H9 (cell line): ENCODE measurements at regions not wholly inside any gene's neighbourhood (a gene's known extent, or its start where the extent isn't known, plus 50 kb on each side); places are given as distances from the start of the nearest gene placed in this dataset.

ENCODE experiments used
- DNase-seq: peaks from one replicate; pipeline ENCODE4 v3.0.0-alpha.2; 2017
- H2AFZ ChIP-seq: one replicate; pipeline ENCODE4 v1.6.1; 2013; ENCODE audit warnings: mild to moderate bottlenecking, low read length, control low read depth, moderate library complexity
- H2AK5ac ChIP-seq: 2 replicates; pipeline ENCODE4 v1.6.1; 2013; ENCODE audit warnings: low read length, control low read depth, mixed read lengths; ENCODE audit not compliant: insufficient read length
- H2BK120ac ChIP-seq: one replicate; pipeline ENCODE4 v1.6.1; 2013; ENCODE audit warnings: low read depth, mild to moderate bottlenecking, low read length, control low read depth, inconsistent platforms; ENCODE audit not compliant: poor library complexity, severe bottlenecking
- H2BK12ac ChIP-seq: 2 replicates; pipeline ENCODE4 v1.6.1; 2013; ENCODE audit warnings: low read length, control low read depth, mixed read lengths, low read depth; ENCODE audit not compliant: insufficient read length
- H2BK15ac ChIP-seq: 2 replicates; pipeline ENCODE4 v1.6.1; 2013; ENCODE audit warnings: low read depth, low read length, control low read depth
- H2BK20ac ChIP-seq: one replicate; pipeline ENCODE4 v1.6.1; 2013; ENCODE audit warnings: low read depth, mild to moderate bottlenecking, low read length, control low read depth, inconsistent platforms; ENCODE audit not compliant: poor library complexity, severe bottlenecking
- H2BK5ac ChIP-seq: 2 replicates; pipeline ENCODE4 v1.6.1; 2013; ENCODE audit warnings: low read length, control low read depth, mixed read lengths; ENCODE audit not compliant: insufficient read length
- H3K14ac ChIP-seq: 2 replicates; pipeline ENCODE4 v1.6.1; 2013; ENCODE audit warnings: low read length, control low read depth; ENCODE audit not compliant: insufficient read depth
- H3K18ac ChIP-seq: 2 replicates; pipeline ENCODE4 v1.6.1; 2013; ENCODE audit warnings: low read depth, mild to moderate bottlenecking, mixed read lengths, low read length, control low read depth; ENCODE audit not compliant: insufficient read length
- H3K23ac ChIP-seq: 2 replicates; pipeline ENCODE4 v1.6.1; 2013; ENCODE audit warnings: low read length, control low read depth, mixed read lengths, low read depth; ENCODE audit not compliant: insufficient read length
- H3K23me2 ChIP-seq: 2 replicates; pipeline ENCODE4 v1.6.1; 2013; ENCODE audit warnings: low read depth, mild to moderate bottlenecking, mixed read lengths, low read length, control low read depth; ENCODE audit not compliant: insufficient read length, poor library complexity, severe bottlenecking
- H3K27ac ChIP-seq: 2 replicates; pipeline ENCODE4 v1.5.1; 2013; ENCODE audit warnings: low read length, control low read depth, mixed read lengths, low read depth; ENCODE audit not compliant: insufficient read length
- H3K27me3 ChIP-seq: 2 replicates; pipeline ENCODE4 v1.6.1; 2013; ENCODE audit warnings: low read length, control low read depth, inconsistent platforms; ENCODE audit not compliant: insufficient read depth
- H3K4ac ChIP-seq: 2 replicates; pipeline ENCODE4 v1.6.1; 2013; ENCODE audit warnings: low read depth, mild to moderate bottlenecking, control low read depth, inconsistent platforms, low read length, moderate library complexity
- H3K4me1 ChIP-seq: 2 replicates; pipeline ENCODE4 v1.6.1; 2013; ENCODE audit warnings: low read length, control low read depth, inconsistent platforms; ENCODE audit not compliant: insufficient read depth
- H3K4me2 ChIP-seq: 2 replicates; pipeline ENCODE4 v1.6.1; 2013; ENCODE audit warnings: low read length, control low read depth, mixed read lengths; ENCODE audit not compliant: insufficient read length, insufficient read depth
- H3K56ac ChIP-seq: 2 replicates; pipeline ENCODE4 v1.6.1; 2013; ENCODE audit warnings: low read depth, mild to moderate bottlenecking, mixed read lengths, low read length, control low read depth; ENCODE audit not compliant: insufficient read length
- H3K79me1 ChIP-seq: 2 replicates; pipeline ENCODE4 v1.6.1; 2013; ENCODE audit warnings: low read depth, mild to moderate bottlenecking, moderate library complexity, low read length, control low read depth, inconsistent platforms; ENCODE audit not compliant: insufficient read depth, poor library complexity, severe bottlenecking
- H3K79me2 ChIP-seq: 2 replicates; pipeline ENCODE4 v1.6.1; 2013; ENCODE audit warnings: low read length, control low read depth, inconsistent platforms; ENCODE audit not compliant: insufficient read depth
- H3K9ac ChIP-seq: 2 replicates; pipeline ENCODE4 v1.6.1; 2013; ENCODE audit warnings: low read length, control low read depth, mixed read lengths; ENCODE audit not compliant: insufficient read length; ENCODE audit errors: extremely low read depth
- H3K9me3 ChIP-seq: one replicate; pipeline ENCODE4 v1.6.1; 2013; ENCODE audit warnings: low read depth, low read length, inconsistent platforms; ENCODE audit not compliant: control insufficient read depth
- H3T11ph ChIP-seq: one replicate; pipeline ENCODE4 v1.6.1; 2013; ENCODE audit warnings: mild to moderate bottlenecking, low read length, control low read depth, inconsistent platforms
- H4K20me1 ChIP-seq: one replicate; pipeline ENCODE4 v1.6.1; 2013; ENCODE audit not compliant: control insufficient read depth, insufficient read length, insufficient read depth
- H4K5ac ChIP-seq: 2 replicates; pipeline ENCODE4 v1.6.1; 2013; ENCODE audit warnings: low read depth, mild to moderate bottlenecking, mixed read lengths, low read length, control low read depth; ENCODE audit not compliant: insufficient read length
- H4K8ac ChIP-seq: replicated peaks from 2 replicates; pipeline ENCODE4 v1.6.1; 2013; ENCODE audit warnings: low read length, control low read depth, mixed read lengths, low read depth; ENCODE audit not compliant: insufficient read length
- H4K91ac ChIP-seq: 2 replicates; pipeline ENCODE4 v1.6.1; 2013; ENCODE audit warnings: low read depth, mild to moderate bottlenecking, moderate library complexity, mixed read lengths, low read length, control low read depth; ENCODE audit not compliant: insufficient read length
- H3K27ac Mint-ChIP-seq, 3 experiments: 2 replicates in 2 of 3; 3 replicates in 1 of 3; pipeline ENCODE4 v1.8.0; 2020 to 2021; ENCODE audit warnings: mixed read lengths in 3 of 3, mild to moderate bottlenecking in 1 of 3, moderate library complexity in 1 of 3
- H3K27me3 Mint-ChIP-seq: 2 replicates; pipeline ENCODE4 v1.8.0; 2021; ENCODE audit warnings: low read depth, mild to moderate bottlenecking, moderate library complexity, mixed read lengths
- H3K36me3 Mint-ChIP-seq, 3 experiments: 2 replicates in 2 of 3; 3 replicates in 1 of 3; pipeline ENCODE4 v1.8.0; 2020 to 2021; ENCODE audit warnings: low read depth in 3 of 3, mixed read lengths in 3 of 3; ENCODE audit not compliant: insufficient read depth in 1 of 3
- H3K4me1 Mint-ChIP-seq, 2 experiments: 2 replicates each; pipeline ENCODE4 v1.8.0; 2020; ENCODE audit warnings: mixed read lengths in 2 of 2
- H3K4me3 Mint-ChIP-seq, 2 experiments: 2 replicates in 1 of 2; 3 replicates in 1 of 2; pipeline ENCODE4 v1.8.0; 2020 to 2021; ENCODE audit warnings: mild to moderate bottlenecking in 2 of 2, mixed read lengths in 2 of 2, moderate library complexity in 1 of 2
- H3K9me3 Mint-ChIP-seq, 2 experiments: 2 replicates in 1 of 2; 3 replicates in 1 of 2; pipeline ENCODE4 v1.8.0; 2020; ENCODE audit warnings: mild to moderate bottlenecking in 2 of 2, mixed read lengths in 2 of 2, moderate library complexity in 1 of 2
- CTCF ChIP-seq: fragments of 200-600 bp; sonication (generic); conservative IDR thresholded peaks from 3 replicates; pipeline ENCODE4 v1.8.0; 2021; ENCODE audit warnings: antibody characterized with exemption, mild to moderate bottlenecking
- WGBS: extraction: QIAGEN DNeasy Blood & Tissue Kit; methylation state at CpG from one replicate; pipeline ENCODE4 v1.1.7; 2013; ENCODE audit warnings: missing lambda C conversion rate, low lambda C conversion rate, mixed read lengths; ENCODE audit not compliant: insufficient read length; ENCODE audit errors: extremely low coverage; 5-methylcytosine and 5-hydroxymethylcytosine counted together

- Histone ChIP-seq H2AFZ (no peak overlapping the region), H3K56ac (no peak overlapping the region), H3K23ac (no peak overlapping the region), H3K79me1 (no peaks in the 10 kb centered on the region), H3K4me2 (no peak overlapping the region), H3K23me2 (no peaks in the 10 kb centered on the region), H3K18ac (no peak overlapping the region), H3K14ac (no peak overlapping the region), H2BK12ac (no peak overlapping the region), H4K91ac (no peak overlapping the region), H3K9ac (no peak overlapping the region), H2BK5ac (no peak overlapping the region), H2BK20ac (no peak overlapping the region), H2BK120ac (no peak overlapping the region), H2AK5ac (no peak overlapping the region), H3K79me2 (no peaks in the 10 kb centered on the region), H2BK15ac (no peak overlapping the region), H3T11ph (no peak overlapping the region), H3K27me3 (no peaks in the 10 kb centered on the region), H4K5ac (no peak overlapping the region), H3K27ac (no peak overlapping the region), H3K9me3 (peaks cover 9% of the 10 kb centered on the region), H3K4me1 (0 out of 2 replicates have a peak, but pooled peaks cover 2% of the 10 kb centered on the region), H4K8ac (no peak overlapping the region), H4K20me1 (no peaks in the 10 kb centered on the region), H3K4ac (no peak overlapping the region)
- Mint-ChIP-seq H3K27me3 (no peaks in the 10 kb centered on the region; the same call in 1 of the 2 replicates), H3K4me3 (no peak overlapping the region), H3K27ac (no peak overlapping the region; a peak in 1 of 7 replicates), H3K4me1 (peaks cover 14 to 15% of the 10 kb centered on the region in 2 experiments), H3K9me3 (peaks cover 11 to 13% of the 10 kb centered on the region in 2 experiments), H3K36me3 (peaks cover 5 to 9% (median 8%) of the 10 kb centered on the region in 3 experiments)
- WGBS = no CpG with 5 or more reads among the region's 7 CpGs
- TF ChIP-seq CTCF = no peak
- no peak for DNase-seq
These were observed 101.6 kb upstream of the DLX2 start for GRCh38 chr2:172204309-172204708.
